Sigmoid colon (tissue), 4 donors: ENCODE measurements at regions not wholly inside any gene's neighbourhood (a gene's known extent, or its start where the extent isn't known, plus 50 kb on each side); places are given as distances from the start of the nearest gene placed in this dataset.

Experiments used
- CTCF ChIP-seq, 4 experiments: fragments of 450-650 bp in 3 of 4; fragments of 200-600 bp in 1 of 4; IDR thresholded peaks; one replicate each; pipeline ENCODE4 v1.5.1; 2016 to 2019; ENCODE audit warnings: antibody characterized with exemption in 4 of 4, mild to moderate bottlenecking in 3 of 4, moderate library complexity in 2 of 4
- EP300 ChIP-seq, 4 donors: sonication (generic); formaldehyde crosslinking; IDR thresholded peaks; one replicate each; pipeline ENCODE4 v1.6.1; 2017; ENCODE audit warnings: antibody characterized with exemption in 4 of 4
- POLR2A ChIP-seq, 2 donors: fragments of 450-650 bp; IDR thresholded peaks; one replicate each; pipeline ENCODE4 v1.6.1; 2016; ENCODE audit warnings: antibody characterized with exemption in 2 of 2, mild to moderate bottlenecking in 2 of 2, moderate library complexity in 2 of 2
- POLR2AphosphoS5 ChIP-seq, 4 donors: sonication (generic); formaldehyde crosslinking; IDR thresholded peaks; one replicate each; pipeline ENCODE4 v1.6.1; 2017; ENCODE audit warnings: antibody characterized with exemption in 4 of 4

- TF ChIP-seq POLR2AphosphoS5 (IDR thresholded peaks at IDR 0.05) (no peak), CTCF (IDR thresholded peaks at IDR 0.05) (no peak), POLR2A (IDR thresholded peaks at IDR 0.05) (no peak), EP300 (IDR thresholded peaks at IDR 0.05) (no peak)
These were observed 73.4 kb upstream of the ITPRID1 start for GRCh38 chr7:31440511-31440910.
